Chondrocyte (in vitro differentiated cells): ENCODE measurements at regions not wholly inside any gene's neighbourhood (a gene's known extent, or its start where the extent isn't known, plus 50 kb on each side); places are given as distances from the start of the nearest gene placed in this dataset.
"Not testable (repeated sequence)": the region's sequence is repeated elsewhere in the genome, so short reads cannot be mapped to it uniquely, and the experiment has no call there.

ENCODE experiments used
- DNase-seq: peaks from one replicate; pipeline ENCODE4 v3.0.0; 2021; ENCODE audit warnings: mixed read lengths, low spot score
- H3K27ac Mint-ChIP-seq: one replicate; pipeline ENCODE4 v1.8.0; 2021; ENCODE audit warnings: mild to moderate bottlenecking, moderate library complexity, mixed read lengths; ENCODE audit not compliant: unreplicated experiment
- H3K27me3 Mint-ChIP-seq: 2 replicates; pipeline ENCODE4 v1.8.0; 2021; ENCODE audit warnings: low read depth, mixed read lengths
- H3K36me3 Mint-ChIP-seq: 2 replicates; pipeline ENCODE4 v1.8.0; 2021; ENCODE audit warnings: low read depth, mixed read lengths
- H3K4me1 Mint-ChIP-seq: 2 replicates; pipeline ENCODE4 v1.8.0; 2021; ENCODE audit warnings: low read depth, mild to moderate bottlenecking, mixed read lengths
- H3K4me3 Mint-ChIP-seq: one replicate; pipeline ENCODE4 v1.8.0; 2021; ENCODE audit warnings: mild to moderate bottlenecking, moderate library complexity, mixed read lengths; ENCODE audit not compliant: unreplicated experiment
- H3K9me3 Mint-ChIP-seq: 2 replicates; pipeline ENCODE4 v1.8.0; 2021; ENCODE audit warnings: low read depth, mixed read lengths
- CTCF ChIP-seq: fragments of 200-600 bp; sonication (generic); IDR thresholded peaks from 2 replicates; pipeline ENCODE4 v1.5.0; 2021; ENCODE audit warnings: antibody characterized with exemption, mild to moderate bottlenecking, moderate library complexity

- Mint-ChIP-seq H3K9me3 (peaks cover 17% of the 10 kb centered on the region), H3K4me3 (no peak overlapping the region), H3K27me3 (no peaks in the 10 kb centered on the region), H3K27ac (no peak overlapping the region), H3K4me1 (no peaks in the 10 kb centered on the region), H3K36me3 (no peaks in the 10 kb centered on the region)
- no peak for DNase-seq
- no peak for TF ChIP-seq CTCF
These were observed 632.5 kb upstream of the ST8SIA4 start for GRCh38 chr5:101535626-101536025.

DNA sequence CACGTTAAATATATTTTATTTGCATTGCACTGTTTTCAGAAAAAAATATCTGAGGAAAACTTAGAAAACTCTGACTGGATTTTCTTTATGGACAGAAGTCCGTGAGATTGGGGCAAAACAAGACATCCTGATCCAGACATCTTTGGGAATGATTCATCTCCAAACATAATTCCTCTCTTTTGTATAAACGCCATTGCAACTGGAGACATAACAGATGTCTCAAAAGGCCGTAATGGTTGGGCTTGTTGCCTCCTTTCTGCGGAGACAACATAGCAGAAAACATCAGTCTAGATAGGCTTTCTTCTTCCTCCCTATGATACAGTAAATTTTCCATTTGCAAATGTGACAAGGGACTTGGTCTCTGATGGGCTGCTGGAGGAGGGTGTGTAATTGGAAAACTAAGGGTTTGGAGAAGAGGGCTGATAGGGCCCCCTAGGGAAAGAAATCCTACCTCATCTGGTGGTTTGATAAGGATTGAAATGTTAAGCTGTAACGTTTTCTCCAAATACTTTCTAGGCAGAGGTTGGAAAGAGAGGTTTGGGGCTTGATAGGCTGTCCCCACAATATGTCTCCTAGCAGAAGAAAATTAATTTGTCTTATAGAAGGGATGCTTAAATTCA is 631.5 kb upstream of the ST8SIA4 start:
- DNase-seq, result no peak
- Mint-ChIP-seq H3K9me3 (peaks cover 23% of the 10 kb centered on the region), H3K27me3 (no peaks in the 10 kb centered on the region), H3K4me3 (no peak overlapping the region), H3K4me1 (no peaks in the 10 kb centered on the region), H3K36me3 (no peaks in the 10 kb centered on the region), H3K27ac (no peak overlapping the region)
- TF ChIP-seq CTCF, result no peak

DNA sequence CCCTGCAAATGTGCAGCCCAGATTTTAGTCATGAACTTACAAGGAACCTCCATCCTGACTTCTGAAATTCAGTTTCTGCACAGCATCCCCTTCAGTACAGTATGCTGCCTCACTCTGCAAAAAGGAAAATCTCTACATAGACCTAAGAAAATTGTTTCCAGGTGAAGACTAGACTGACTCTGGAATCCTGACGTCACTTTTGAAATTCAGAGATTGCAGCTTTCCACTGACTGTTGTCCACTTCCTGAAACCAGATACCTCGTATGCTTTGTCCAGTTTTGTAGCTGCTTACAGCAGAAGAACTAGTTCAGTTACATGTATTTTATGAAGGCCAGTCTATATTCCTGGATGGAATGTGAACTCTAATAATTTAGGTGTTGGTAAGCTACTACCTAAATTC is 629.3 kb upstream of the ST8SIA4 start:
- no peak overlapping the region for H3K27ac Mint-ChIP-seq
- no peak for TF ChIP-seq CTCF
- no peaks in the 10 kb centered on the region for H3K4me1 Mint-ChIP-seq
- no peak for DNase-seq
- no peaks in the 10 kb centered on the region for H3K27me3 Mint-ChIP-seq
- no peaks in the 10 kb centered on the region for H3K36me3 Mint-ChIP-seq
- H3K4me3 Mint-ChIP-seq, result no peak overlapping the region
- H3K9me3 Mint-ChIP-seq, result peaks cover 31% of the 10 kb centered on the region

DNA sequence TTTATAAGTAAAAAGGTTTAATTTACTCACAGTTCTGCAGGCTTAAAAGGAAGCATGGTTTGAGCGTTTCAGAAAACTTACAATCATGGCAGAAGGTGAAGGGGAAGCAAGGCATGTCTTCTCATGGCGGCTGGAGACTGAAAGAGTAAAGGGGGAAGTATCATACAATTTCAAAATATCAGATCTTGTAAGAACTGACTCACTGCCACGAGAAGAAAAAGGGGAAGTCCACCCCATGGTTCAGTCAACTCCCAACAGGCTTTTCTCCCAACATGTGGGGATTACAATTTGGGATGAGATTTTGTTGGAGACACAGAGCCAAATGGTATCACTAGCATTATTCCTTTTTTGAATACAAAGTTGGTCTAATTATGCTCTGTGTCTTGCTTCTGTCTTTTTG is 627.9 kb upstream of the ST8SIA4 start:
- no peaks in the 10 kb centered on the region for H3K4me1 Mint-ChIP-seq
- H3K27me3 Mint-ChIP-seq, result no peaks in the 10 kb centered on the region
- TF ChIP-seq CTCF, result no peak

DNA sequence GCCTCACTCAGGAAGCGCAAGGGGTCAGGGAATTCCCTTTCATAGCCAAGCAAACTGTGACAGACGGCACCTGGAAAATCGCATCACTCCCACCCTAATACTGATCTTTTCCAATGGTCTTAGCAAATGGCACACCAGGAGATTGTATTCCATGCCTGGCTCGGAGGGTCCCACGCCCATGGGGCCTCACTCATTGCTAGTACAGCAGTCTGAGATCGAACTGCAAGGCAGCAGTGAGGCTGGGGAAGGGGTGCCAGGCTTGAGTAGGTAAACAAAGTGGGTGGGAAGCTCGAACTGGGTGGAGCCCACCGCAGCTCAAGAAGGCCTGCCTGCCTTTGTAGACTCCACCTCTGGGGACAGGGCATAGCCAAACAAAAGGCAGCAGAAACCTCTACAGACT is 626.0 kb upstream of the ST8SIA4 start:
- not testable (repeated sequence) for H3K36me3 Mint-ChIP-seq, H3K4me1 Mint-ChIP-seq, H3K4me3 Mint-ChIP-seq, H3K27ac Mint-ChIP-seq, DNase-seq, H3K27me3 Mint-ChIP-seq
- H3K9me3 Mint-ChIP-seq, result peaks cover 34% of the 10 kb centered on the region

More for the DNA sequence above, 627.9 kb upstream of the ST8SIA4 start:
- H3K36me3 Mint-ChIP-seq, result no peaks in the 10 kb centered on the region
- DNase-seq, result no peak
- no peak overlapping the region for H3K27ac Mint-ChIP-seq
- H3K4me3 Mint-ChIP-seq, result no peak overlapping the region
- peaks cover 37% of the 10 kb centered on the region for H3K9me3 Mint-ChIP-seq

GRCh38 chr5:101520417-101520816 is 617.3 kb upstream of the ST8SIA4 start:
- H3K4me1 Mint-ChIP-seq, result no peaks in the 10 kb centered on the region
- DNase-seq, result no peak
- H3K36me3 Mint-ChIP-seq, result no peaks in the 10 kb centered on the region
- no peak for TF ChIP-seq CTCF
- no peak overlapping the region for H3K4me3 Mint-ChIP-seq
- no peaks in the 10 kb centered on the region for H3K27me3 Mint-ChIP-seq
- H3K27ac Mint-ChIP-seq, result no peak overlapping the region
- peaks cover 25% of the 10 kb centered on the region for H3K9me3 Mint-ChIP-seq
